ENCODE measurements at regions not wholly inside any gene's neighbourhood (a gene's known extent, or its start where the extent isn't known, plus 50 kb on each side); places are given as distances from the start of the nearest gene placed in this dataset.

- no peaks in the 10 kb centered on the region for H3K9me3 ChIP-seq (ENCODE audit: control insufficient read depth in 1 of 2, low read length in 2 of 2)
- no peaks in the 10 kb centered on the region for H3K36me3 ChIP-seq (ENCODE audit: control insufficient read depth in 1 of 2, insufficient read depth in 2 of 2, low read length in 2 of 2)
- H3K27me3 ChIP-seq (ENCODE audit: low read depth, low read length), result no peaks in the 10 kb centered on the region
- no peak overlapping the region for H3K27ac ChIP-seq (ENCODE audit: low read length)
- no peaks in the 10 kb centered on the region for H3K4me1 ChIP-seq (ENCODE audit: control insufficient read depth in 1 of 2, insufficient read depth in 2 of 2, low read length in 2 of 2)
- no peak overlapping the region for H3K4me3 ChIP-seq (ENCODE audit: low read depth in 1 of 2, low read length in 2 of 2)
Measured at GRCh38 chr10:55237462-55237861, 436.4 kb upstream of the PCDH15 start.

- H3K4me3 ChIP-seq (ENCODE audit: low read depth in 1 of 2, low read length in 2 of 2), result peak overlapping the region in 1 of 2 donors; percentile 34
- H3K36me3 ChIP-seq (ENCODE audit: control insufficient read depth in 1 of 2, insufficient read depth in 2 of 2, low read length in 2 of 2), result no peaks in the 10 kb centered on the region
- no peak overlapping the region for H3K27ac ChIP-seq (ENCODE audit: low read length)
- no peaks in the 10 kb centered on the region for H3K4me1 ChIP-seq (ENCODE audit: control insufficient read depth in 1 of 2, insufficient read depth in 2 of 2, low read length in 2 of 2)
- H3K9me3 ChIP-seq (ENCODE audit: control insufficient read depth in 1 of 2, low read length in 2 of 2), result no peaks in the 10 kb centered on the region
- no peaks in the 10 kb centered on the region for H3K27me3 ChIP-seq (ENCODE audit: low read depth, low read length)
Measured at GRCh38 chr10:55233505-55233904, 432.5 kb upstream of the PCDH15 start.

- no peak overlapping the region for H3K27ac ChIP-seq (ENCODE audit: low read length)
- H3K4me3 ChIP-seq (ENCODE audit: low read depth in 1 of 2, low read length in 2 of 2), result peak overlapping the region in 1 of 2 donors; percentile 34
- no peaks in the 10 kb centered on the region for H3K27me3 ChIP-seq (ENCODE audit: low read depth, low read length)
- H3K36me3 ChIP-seq (ENCODE audit: control insufficient read depth in 1 of 2, insufficient read depth in 2 of 2, low read length in 2 of 2), result no peaks in the 10 kb centered on the region
- H3K9me3 ChIP-seq (ENCODE audit: control insufficient read depth in 1 of 2, low read length in 2 of 2), result no peaks in the 10 kb centered on the region
- H3K4me1 ChIP-seq (ENCODE audit: control insufficient read depth in 1 of 2, insufficient read depth in 2 of 2, low read length in 2 of 2), result no peaks in the 10 kb centered on the region
Measured at GRCh38 chr10:55233090-55233489, 432.1 kb upstream of the PCDH15 start.

- Histone ChIP-seq H3K27me3 (ENCODE audit: low read depth, low read length) (no peaks in the 10 kb centered on the region), H3K4me1 (ENCODE audit: control insufficient read depth in 1 of 2, insufficient read depth in 2 of 2, low read length in 2 of 2) (no peaks in the 10 kb centered on the region), H3K9me3 (ENCODE audit: control insufficient read depth in 1 of 2, low read length in 2 of 2) (no peaks in the 10 kb centered on the region), H3K27ac (ENCODE audit: low read length) (no peak overlapping the region), H3K4me3 (ENCODE audit: low read depth in 1 of 2, low read length in 2 of 2) (no peak overlapping the region), H3K36me3 (ENCODE audit: control insufficient read depth in 1 of 2, insufficient read depth in 2 of 2, low read length in 2 of 2) (no peaks in the 10 kb centered on the region)
Measured at GRCh38 chr10:55232553-55232952, 431.5 kb upstream of the PCDH15 start.

GRCh38 chr10:55227967-55228366 is 426.9 kb upstream of the PCDH15 start:
- Histone ChIP-seq H3K9me3 (ENCODE audit: control insufficient read depth in 1 of 2, low read length in 2 of 2) (no peaks in the 10 kb centered on the region), H3K27me3 (ENCODE audit: low read depth, low read length) (no peaks in the 10 kb centered on the region), H3K27ac (ENCODE audit: low read length) (no peak overlapping the region), H3K36me3 (ENCODE audit: control insufficient read depth in 1 of 2, insufficient read depth in 2 of 2, low read length in 2 of 2) (no peaks in the 10 kb centered on the region), H3K4me1 (ENCODE audit: control insufficient read depth in 1 of 2, insufficient read depth in 2 of 2, low read length in 2 of 2) (no peaks in the 10 kb centered on the region), H3K4me3 (ENCODE audit: low read depth in 1 of 2, low read length in 2 of 2) (no peak overlapping the region)

- H3K4me3 ChIP-seq (ENCODE audit: low read depth in 1 of 2, low read length in 2 of 2), result no peak overlapping the region
- H3K27ac ChIP-seq (ENCODE audit: low read length), result no peak overlapping the region
- no peaks in the 10 kb centered on the region for H3K36me3 ChIP-seq (ENCODE audit: control insufficient read depth in 1 of 2, insufficient read depth in 2 of 2, low read length in 2 of 2)
- H3K27me3 ChIP-seq (ENCODE audit: low read depth, low read length), result no peaks in the 10 kb centered on the region
- H3K9me3 ChIP-seq (ENCODE audit: control insufficient read depth in 1 of 2, low read length in 2 of 2), result no peaks in the 10 kb centered on the region
- H3K4me1 ChIP-seq (ENCODE audit: control insufficient read depth in 1 of 2, insufficient read depth in 2 of 2, low read length in 2 of 2), result no peaks in the 10 kb centered on the region
Measured at GRCh38 chr10:55224007-55224781, 423.2 kb upstream of the PCDH15 start.

- Histone ChIP-seq H3K27ac (ENCODE audit: low read length) (no peak overlapping the region), H3K9me3 (ENCODE audit: control insufficient read depth in 1 of 2, low read length in 2 of 2) (no peaks in the 10 kb centered on the region), H3K36me3 (ENCODE audit: control insufficient read depth in 1 of 2, insufficient read depth in 2 of 2, low read length in 2 of 2) (no peaks in the 10 kb centered on the region), H3K4me1 (ENCODE audit: control insufficient read depth in 1 of 2, insufficient read depth in 2 of 2, low read length in 2 of 2) (no peaks in the 10 kb centered on the region), H3K27me3 (ENCODE audit: low read depth, low read length) (no peaks in the 10 kb centered on the region), H3K4me3 (ENCODE audit: low read depth in 1 of 2, low read length in 2 of 2) (no peak overlapping the region)
Measured at GRCh38 chr10:55223352-55223751, 422.3 kb upstream of the PCDH15 start.

GRCh38 chr10:55220975-55221374 is 419.9 kb upstream of the PCDH15 start:
- no peaks in the 10 kb centered on the region for H3K4me1 ChIP-seq (ENCODE audit: control insufficient read depth in 1 of 2, insufficient read depth in 2 of 2, low read length in 2 of 2)
- H3K27me3 ChIP-seq (ENCODE audit: low read depth, low read length), result no peaks in the 10 kb centered on the region
- no peaks in the 10 kb centered on the region for H3K9me3 ChIP-seq (ENCODE audit: control insufficient read depth in 1 of 2, low read length in 2 of 2)
- no peak overlapping the region for H3K4me3 ChIP-seq (ENCODE audit: low read depth in 1 of 2, low read length in 2 of 2)
- no peak overlapping the region for H3K27ac ChIP-seq (ENCODE audit: low read length)
- H3K36me3 ChIP-seq (ENCODE audit: control insufficient read depth in 1 of 2, insufficient read depth in 2 of 2, low read length in 2 of 2), result no peaks in the 10 kb centered on the region

- Histone ChIP-seq H3K4me1 (ENCODE audit: control insufficient read depth in 1 of 2, insufficient read depth in 2 of 2, low read length in 2 of 2) (no peaks in the 10 kb centered on the region), H3K27ac (ENCODE audit: low read length) (no peak overlapping the region), H3K36me3 (ENCODE audit: control insufficient read depth in 1 of 2, insufficient read depth in 2 of 2, low read length in 2 of 2) (no peaks in the 10 kb centered on the region), H3K27me3 (ENCODE audit: low read depth, low read length) (no peaks in the 10 kb centered on the region), H3K9me3 (ENCODE audit: control insufficient read depth in 1 of 2, low read length in 2 of 2) (no peaks in the 10 kb centered on the region), H3K4me3 (ENCODE audit: low read depth in 1 of 2, low read length in 2 of 2) (no peak overlapping the region)
Measured at GRCh38 chr10:55215699-55216098, 414.7 kb upstream of the PCDH15 start.

GRCh38 chr10:55214608-55215007 is 413.6 kb upstream of the PCDH15 start:
- no peaks in the 10 kb centered on the region for H3K27me3 ChIP-seq (ENCODE audit: low read depth, low read length)
- no peak overlapping the region for H3K27ac ChIP-seq (ENCODE audit: low read length)
- H3K9me3 ChIP-seq (ENCODE audit: control insufficient read depth in 1 of 2, low read length in 2 of 2), result no peaks in the 10 kb centered on the region
- H3K36me3 ChIP-seq (ENCODE audit: control insufficient read depth in 1 of 2, insufficient read depth in 2 of 2, low read length in 2 of 2), result no peaks in the 10 kb centered on the region
- H3K4me3 ChIP-seq (ENCODE audit: low read depth in 1 of 2, low read length in 2 of 2), result no peak overlapping the region
- no peaks in the 10 kb centered on the region for H3K4me1 ChIP-seq (ENCODE audit: control insufficient read depth in 1 of 2, insufficient read depth in 2 of 2, low read length in 2 of 2)

- Histone ChIP-seq H3K27ac (ENCODE audit: low read length) (no peak overlapping the region), H3K4me3 (ENCODE audit: low read depth in 1 of 2, low read length in 2 of 2) (no peak overlapping the region), H3K4me1 (ENCODE audit: control insufficient read depth in 1 of 2, insufficient read depth in 2 of 2, low read length in 2 of 2) (no peaks in the 10 kb centered on the region), H3K27me3 (ENCODE audit: low read depth, low read length) (no peaks in the 10 kb centered on the region), H3K36me3 (ENCODE audit: control insufficient read depth in 1 of 2, insufficient read depth in 2 of 2, low read length in 2 of 2) (no peaks in the 10 kb centered on the region), H3K9me3 (ENCODE audit: control insufficient read depth in 1 of 2, low read length in 2 of 2) (no peaks in the 10 kb centered on the region)
Measured at GRCh38 chr10:55212051-55212450, 411.0 kb upstream of the PCDH15 start.

- H3K27me3 ChIP-seq (ENCODE audit: low read depth, low read length), result no peaks in the 10 kb centered on the region
- no peak overlapping the region for H3K4me3 ChIP-seq (ENCODE audit: low read depth in 1 of 2, low read length in 2 of 2)
- no peaks in the 10 kb centered on the region for H3K9me3 ChIP-seq (ENCODE audit: control insufficient read depth in 1 of 2, low read length in 2 of 2)
- no peak overlapping the region for H3K27ac ChIP-seq (ENCODE audit: low read length)
- H3K36me3 ChIP-seq (ENCODE audit: control insufficient read depth in 1 of 2, insufficient read depth in 2 of 2, low read length in 2 of 2), result no peaks in the 10 kb centered on the region
- H3K4me1 ChIP-seq (ENCODE audit: control insufficient read depth in 1 of 2, insufficient read depth in 2 of 2, low read length in 2 of 2), result no peaks in the 10 kb centered on the region
Measured at GRCh38 chr10:55203874-55204273, 402.8 kb upstream of the PCDH15 start.

Data from muscle layer of duodenum (tissue), 2 donors.